ENCODE measurements at regions not wholly inside any gene's neighbourhood (a gene's known extent, or its start where the extent isn't known, plus 50 kb on each side); places are given as distances from the start of the nearest gene placed in this dataset.

DNA sequence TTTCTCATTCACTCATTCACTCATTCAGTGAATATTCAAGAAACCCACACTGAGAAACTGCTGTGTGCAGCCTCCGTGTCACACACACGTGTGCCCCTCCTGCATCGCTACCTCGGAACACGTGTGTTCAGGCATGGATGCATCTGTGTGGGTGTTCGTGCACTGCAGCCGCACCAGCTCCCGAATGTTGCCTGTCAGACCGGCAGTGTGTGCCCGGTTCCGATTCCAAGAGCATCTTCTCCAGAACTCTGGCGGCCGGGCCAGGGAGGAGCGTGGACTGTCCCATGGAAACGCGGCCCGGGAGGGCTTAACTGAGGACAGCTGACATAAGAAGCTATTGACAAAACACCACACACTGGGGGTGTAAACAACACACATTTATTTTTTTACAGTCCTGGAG, 216.0 kb downstream of the DLL1 start:
- no peak for FAIRE-seq
- DNase-seq (ENCODE audit: insufficient read length, low spot score): no peak
- TF ChIP-seq POLR2A (IDR thresholded peaks at IDR 0.05; ENCODE audit: low read depth, low read length): no peak

DNA sequence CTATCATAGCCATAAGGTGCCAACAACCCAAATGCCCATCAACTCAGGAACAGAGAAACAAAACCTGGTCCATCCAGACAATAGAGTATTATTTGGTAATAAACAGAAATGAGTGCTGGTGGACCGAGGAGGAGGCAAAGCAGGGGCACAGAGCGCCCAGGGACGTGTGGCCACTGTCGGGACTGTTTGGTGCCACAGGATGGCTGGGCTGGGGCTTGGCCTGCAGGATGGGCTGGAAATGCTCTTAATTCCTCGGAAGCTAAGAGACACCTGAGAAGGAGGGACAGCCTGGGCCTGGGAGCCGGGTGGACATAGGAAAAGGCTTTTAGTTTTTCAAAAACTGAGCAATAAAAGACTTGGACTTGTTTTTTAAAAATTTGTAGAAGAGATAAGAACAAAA, 216.4 kb downstream of the DLL1 start:
- FAIRE-seq: no peak
- no peak for TF ChIP-seq POLR2A (IDR thresholded peaks at IDR 0.05; ENCODE audit: low read depth, low read length)
- DNase-seq (ENCODE audit: insufficient read length, low spot score): no peak

DNA sequence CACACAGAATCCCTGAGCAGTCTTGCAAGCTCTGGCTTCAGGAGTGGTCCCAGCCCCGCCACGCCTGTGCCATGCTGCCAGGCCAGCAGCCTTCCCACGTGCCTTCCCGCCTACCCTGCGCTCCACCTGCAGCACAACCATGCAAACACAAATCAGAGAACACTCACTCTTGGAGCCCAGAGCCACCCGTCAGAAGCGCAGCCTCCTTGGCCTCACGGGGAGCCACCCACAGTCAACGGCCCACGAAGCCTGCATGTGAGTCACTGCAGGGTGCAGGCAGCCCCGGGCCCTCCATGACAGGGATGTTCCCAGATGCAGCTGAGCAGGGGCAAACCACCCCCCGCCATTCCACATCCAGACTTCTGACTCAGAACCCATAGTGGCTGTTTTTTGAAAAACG, 217.0 kb downstream of the DLL1 start:
- no peak for DNase-seq (ENCODE audit: insufficient read length, low spot score)

DNA sequence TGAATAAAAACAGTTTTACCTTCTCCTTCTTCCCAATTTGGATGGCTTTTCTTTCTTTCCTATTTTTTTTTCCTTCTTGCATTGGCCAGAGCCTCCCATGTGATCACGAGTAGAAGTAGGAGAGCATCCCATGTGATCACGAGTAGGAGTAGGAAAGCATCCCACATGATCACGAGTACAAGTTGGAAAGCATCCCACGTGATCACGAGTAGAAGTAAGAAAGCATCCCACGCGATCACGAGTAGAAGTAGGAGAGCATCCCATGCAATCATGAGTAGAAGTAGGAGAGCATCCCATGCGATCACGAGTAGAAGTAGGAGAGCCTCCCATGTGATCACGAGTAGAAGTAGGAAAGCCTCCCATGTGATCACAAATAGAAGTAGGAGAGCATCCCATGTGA, 218.6 kb downstream of the DLL1 start:
- DNase-seq (ENCODE audit: insufficient read length, low spot score): no peak
- no peak for TF ChIP-seq POLR2A (IDR thresholded peaks at IDR 0.05; ENCODE audit: low read depth, low read length)
- FAIRE-seq: no peak

More for the DNA sequence above, 217.0 kb downstream of the DLL1 start:
- FAIRE-seq: no peak
- TF ChIP-seq POLR2A (IDR thresholded peaks at IDR 0.05; ENCODE audit: low read depth, low read length): no peak

DNA sequence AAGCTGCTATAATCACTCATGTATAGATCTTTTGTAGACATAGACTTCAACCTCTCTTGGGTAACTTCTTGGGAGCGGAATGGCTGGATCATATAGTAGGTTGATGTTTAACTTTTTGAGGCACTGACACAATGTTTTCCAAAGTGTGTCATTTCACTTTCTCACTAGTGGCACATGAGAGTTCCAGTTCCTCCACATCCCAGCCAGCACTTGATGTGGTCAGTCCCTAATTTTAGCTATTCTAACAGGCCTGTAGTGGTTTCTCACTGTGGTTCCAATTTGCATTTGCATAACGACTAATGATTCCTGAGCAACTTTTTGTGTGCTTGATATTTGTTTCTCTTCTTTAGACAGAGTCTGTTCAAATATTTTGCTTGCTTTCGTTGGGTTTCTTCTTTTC, 221.3 kb downstream of the DLL1 start:
- no peak for DNase-seq (ENCODE audit: insufficient read length, low spot score)
- FAIRE-seq: no peak
- TF ChIP-seq POLR2A (IDR thresholded peaks at IDR 0.05; ENCODE audit: low read depth, low read length): no peak

DNA sequence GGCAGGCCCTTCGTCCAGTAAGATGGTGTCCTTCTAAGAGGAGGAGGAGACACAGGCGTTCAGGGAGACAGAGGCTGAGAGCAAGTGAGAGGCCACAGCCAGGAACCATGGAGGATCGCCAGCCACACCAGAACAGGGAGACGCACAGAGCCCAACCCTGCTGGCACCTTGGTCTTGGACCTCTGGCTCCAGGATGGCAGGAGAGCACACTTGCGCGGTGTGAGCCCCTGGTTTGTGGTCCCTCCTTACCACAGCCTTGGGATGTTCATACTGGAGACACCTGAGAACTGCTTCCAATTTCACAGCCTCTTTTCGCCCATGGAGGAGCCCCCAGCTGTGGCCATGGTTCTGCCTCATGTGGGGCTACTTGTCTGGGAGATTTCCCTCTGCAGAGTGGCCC, 222.4 kb downstream of the DLL1 start:
- no peak for TF ChIP-seq POLR2A (IDR thresholded peaks at IDR 0.05; ENCODE audit: low read depth, low read length)
- no peak for DNase-seq (ENCODE audit: insufficient read length, low spot score)
- no peak for FAIRE-seq

DNA sequence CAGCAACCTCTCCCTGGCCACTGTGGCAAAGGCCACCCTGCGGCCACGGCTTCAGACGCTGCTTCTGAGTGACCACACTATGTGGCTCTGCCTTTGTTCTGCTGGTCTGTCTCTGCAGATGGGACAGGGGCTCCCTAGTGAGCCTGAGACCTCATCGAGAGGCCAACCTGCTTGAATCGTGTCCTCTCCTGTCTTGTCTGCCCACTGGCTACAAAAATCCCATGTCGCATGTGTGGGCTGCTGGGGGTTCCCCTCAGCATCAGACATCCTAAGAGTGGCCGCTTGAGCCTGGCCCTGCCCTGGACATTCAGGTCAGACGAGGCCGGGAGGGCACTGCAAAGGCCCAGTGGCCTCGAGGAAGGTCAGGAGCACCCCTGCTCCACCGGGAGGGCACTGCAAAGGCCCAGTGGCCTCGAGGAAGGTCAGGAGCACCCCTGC, 222.9 kb downstream of the DLL1 start:
- TF ChIP-seq POLR2A (IDR thresholded peaks at IDR 0.05; ENCODE audit: low read depth, low read length): no peak
- FAIRE-seq: no peak
- no peak for DNase-seq (ENCODE audit: insufficient read length, low spot score)

DNA sequence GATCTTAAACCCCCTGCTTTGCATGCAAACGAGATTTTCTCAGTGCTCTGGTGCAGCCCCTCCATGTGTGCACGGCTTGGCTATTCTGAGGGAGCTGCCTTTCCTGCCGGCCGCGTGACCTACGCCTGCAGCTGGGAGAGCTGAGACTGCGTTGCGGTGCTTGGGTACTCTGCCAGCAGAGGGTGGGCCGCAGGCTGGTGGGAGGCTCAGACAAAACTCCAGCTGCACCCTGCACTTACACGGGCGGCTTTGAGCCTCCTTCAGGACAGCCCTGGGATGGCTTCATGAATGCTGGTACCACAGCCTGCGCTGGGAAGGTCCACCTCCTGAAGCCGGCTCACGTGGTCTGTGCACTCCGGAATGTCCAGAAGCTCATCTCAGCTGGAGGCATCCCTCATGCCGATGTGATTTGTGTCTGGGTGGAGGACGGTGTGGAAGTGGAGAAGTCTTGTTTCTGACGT, 223.7 kb downstream of the DLL1 start:
- FAIRE-seq (no peak), DNase-seq (ENCODE audit: insufficient read length, low spot score) (no peak)
- TF ChIP-seq POLR2A (IDR thresholded peaks at IDR 0.05; ENCODE audit: low read depth, low read length): no peak

DNA sequence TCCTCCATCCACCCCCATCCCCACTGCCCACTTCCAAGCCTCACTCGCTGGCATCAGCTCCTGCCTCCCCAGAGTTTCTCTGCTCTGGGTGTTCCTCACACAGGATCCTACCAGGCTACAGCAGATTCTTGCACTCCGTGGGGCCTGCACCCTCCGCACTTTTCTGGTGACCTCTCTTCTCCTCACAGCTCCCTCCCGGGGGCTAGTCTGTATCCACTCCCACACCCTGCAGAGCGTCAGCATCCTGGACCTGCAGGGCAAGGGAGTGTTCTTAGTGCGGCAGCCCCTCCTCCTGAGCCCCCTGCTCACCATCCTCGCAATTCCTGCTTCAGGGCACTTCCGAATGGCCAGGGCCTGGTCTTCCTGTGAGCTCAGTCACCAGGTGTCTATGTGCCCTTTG, 224.2 kb downstream of the DLL1 start:
- DNase-seq (ENCODE audit: insufficient read length, low spot score) (no peak), FAIRE-seq (no peak)
- TF ChIP-seq POLR2A (IDR thresholded peaks at IDR 0.05; ENCODE audit: low read depth, low read length): no peak

DNA sequence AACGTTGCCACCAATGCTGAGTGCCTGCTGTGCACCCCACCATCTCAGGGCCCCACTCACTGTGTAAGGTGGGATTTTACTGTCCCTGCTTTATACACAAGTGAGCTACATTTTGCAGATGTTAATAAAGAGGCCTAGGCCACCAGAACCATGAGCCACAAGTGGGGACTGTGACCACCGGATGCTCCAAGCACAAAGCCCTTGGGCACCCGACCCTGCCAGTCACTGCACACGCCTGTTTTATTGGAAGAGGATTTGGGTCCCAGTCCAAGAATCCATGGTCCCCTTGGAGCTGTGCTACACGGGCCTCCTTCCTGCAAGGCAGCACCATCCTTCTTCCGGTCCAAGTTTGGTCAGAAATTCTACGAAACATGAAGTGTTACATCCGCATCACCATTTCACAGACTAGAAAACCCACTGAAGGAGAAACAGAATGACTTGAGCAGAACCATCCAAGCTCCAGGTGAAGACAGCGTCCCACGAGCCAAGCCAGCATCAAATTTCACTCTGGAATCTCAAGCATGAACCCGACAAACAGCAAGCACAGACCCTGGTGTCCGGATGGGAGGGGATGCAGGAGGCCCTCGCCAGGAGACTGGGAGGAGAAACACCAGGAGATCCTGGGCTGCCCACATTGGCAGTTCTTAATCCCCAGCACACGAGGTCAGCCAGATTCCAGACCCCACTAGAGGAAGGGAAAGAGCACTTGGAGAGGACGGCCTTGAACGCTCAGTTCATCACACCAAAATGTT, 226.9 kb downstream of the DLL1 start:
- FAIRE-seq: no peak
- TF ChIP-seq POLR2A (IDR thresholded peaks at IDR 0.05; ENCODE audit: low read depth, low read length): no peak
- DNase-seq (ENCODE audit: insufficient read length, low spot score): no peak

DNA sequence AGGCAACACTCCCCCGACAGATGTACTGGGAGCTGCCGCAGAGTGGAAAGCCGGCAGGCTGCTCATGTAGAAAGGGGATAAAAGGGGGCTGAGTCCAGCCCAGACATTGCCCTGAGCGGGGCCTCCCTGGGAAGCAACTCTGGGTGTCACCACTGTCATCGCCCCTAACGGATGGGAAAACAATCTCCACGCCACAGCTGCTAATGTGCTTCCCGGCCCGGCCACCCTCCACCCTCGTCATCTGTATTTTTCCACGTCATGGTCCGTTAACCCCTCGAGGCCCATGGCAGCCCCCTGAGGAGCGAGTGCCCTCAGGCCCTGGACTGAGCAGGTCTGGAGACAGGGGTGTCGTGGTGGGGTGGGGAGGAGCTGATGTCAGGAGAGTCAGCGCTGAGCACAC, 227.4 kb downstream of the DLL1 start:
- DNase-seq (ENCODE audit: insufficient read length, low spot score) (no peak), FAIRE-seq (no peak)
- TF ChIP-seq POLR2A (IDR thresholded peaks at IDR 0.05; ENCODE audit: low read depth, low read length): no peak

DNA sequence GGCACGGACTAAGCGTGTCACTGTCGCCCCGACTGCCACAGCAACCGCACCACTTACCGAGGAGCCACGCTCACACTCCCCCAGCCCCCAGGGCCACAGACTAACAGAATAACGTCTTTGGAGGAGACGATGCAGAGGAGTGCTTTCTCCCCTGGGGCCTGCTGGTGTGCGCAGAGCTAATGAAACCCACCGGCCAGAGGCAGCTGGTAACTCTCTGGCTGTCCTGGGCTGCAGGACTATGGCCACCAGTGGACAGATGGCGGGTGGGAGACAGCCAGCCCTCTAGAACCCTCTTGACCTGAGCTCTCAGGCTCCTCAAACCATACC, 228.0 kb downstream of the DLL1 start:
- no peak for DNase-seq (ENCODE audit: insufficient read length, low spot score)
- no peak for FAIRE-seq
- no peak for TF ChIP-seq POLR2A (IDR thresholded peaks at IDR 0.05; ENCODE audit: low read depth, low read length)

DNA sequence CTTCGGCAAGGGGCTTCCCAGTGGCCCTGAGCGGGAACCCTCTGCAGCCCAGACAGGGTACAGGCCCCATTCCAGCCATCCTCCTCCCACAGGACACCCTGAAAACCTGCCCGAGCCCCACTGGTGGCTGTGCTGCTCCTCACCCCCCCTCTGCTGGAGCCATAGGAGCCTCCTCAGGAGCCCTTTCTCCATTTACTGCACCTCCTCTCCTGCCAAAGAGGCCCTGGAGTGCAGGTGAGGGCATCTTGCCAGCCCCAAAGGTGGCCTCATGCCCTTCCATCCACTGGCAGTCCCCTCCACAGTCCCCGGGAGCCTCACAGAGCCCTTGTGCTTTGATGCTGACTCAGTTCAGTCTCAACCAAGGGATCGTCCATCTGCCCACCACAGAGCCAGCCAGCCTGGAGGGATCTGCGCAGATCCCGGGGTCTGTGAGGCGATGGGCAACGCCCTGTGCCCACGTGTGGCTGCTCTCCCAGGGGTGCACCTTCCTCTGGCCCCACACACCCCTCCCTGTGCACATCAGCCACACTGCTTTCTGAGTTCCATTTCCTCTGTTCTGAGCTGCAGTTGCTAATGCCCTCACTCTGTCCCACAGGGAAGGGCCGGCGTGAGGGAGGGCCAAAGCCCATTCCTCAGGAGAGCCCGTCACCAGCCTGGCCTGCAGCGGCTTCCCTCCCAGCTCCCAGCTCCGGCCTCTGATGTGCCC, 228.5 kb downstream of the DLL1 start:
- no peak for TF ChIP-seq POLR2A (IDR thresholded peaks at IDR 0.05; ENCODE audit: low read depth, low read length)
- DNase-seq (ENCODE audit: insufficient read length, low spot score): no peak
- no peak for FAIRE-seq

DNA sequence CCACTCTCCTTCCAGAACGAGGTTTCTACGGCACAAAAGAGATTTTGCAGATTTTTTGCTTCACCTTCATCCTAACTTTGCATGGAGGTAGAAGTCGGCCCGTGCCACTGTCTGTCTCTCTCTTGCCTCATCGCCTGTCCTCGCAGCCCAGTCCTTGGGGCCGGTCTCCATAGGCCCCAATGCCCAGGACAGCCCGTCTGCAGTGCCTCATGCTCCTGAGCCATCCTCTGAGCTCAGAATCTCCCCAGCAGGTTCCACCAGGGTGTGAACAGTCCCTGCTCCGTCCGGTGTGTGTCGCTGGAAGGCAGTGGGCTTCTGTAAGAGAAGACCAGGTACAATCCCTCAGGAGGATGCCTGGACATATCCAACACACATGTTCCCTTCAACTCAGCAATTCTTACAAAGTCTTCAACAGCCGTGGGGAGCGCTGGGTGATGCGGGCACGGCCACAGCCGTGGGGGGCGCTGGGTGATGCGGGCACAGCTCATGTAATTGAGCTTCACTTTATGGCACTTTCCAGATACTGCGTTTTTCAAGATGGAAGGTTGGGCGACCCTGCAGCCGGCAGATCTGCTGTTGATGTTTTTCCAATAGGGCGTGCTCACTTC, 231.9 kb downstream of the DLL1 start:
- FAIRE-seq (no peak), DNase-seq (ENCODE audit: insufficient read length, low spot score) (no peak)
- TF ChIP-seq POLR2A (IDR thresholded peaks at IDR 0.05; ENCODE audit: low read depth, low read length): no peak
